ENCODE measurements at regions not wholly inside any gene's neighbourhood (a gene's known extent, or its start where the extent isn't known, plus 50 kb on each side); places are given as distances from the start of the nearest gene placed in this dataset.

DNA sequence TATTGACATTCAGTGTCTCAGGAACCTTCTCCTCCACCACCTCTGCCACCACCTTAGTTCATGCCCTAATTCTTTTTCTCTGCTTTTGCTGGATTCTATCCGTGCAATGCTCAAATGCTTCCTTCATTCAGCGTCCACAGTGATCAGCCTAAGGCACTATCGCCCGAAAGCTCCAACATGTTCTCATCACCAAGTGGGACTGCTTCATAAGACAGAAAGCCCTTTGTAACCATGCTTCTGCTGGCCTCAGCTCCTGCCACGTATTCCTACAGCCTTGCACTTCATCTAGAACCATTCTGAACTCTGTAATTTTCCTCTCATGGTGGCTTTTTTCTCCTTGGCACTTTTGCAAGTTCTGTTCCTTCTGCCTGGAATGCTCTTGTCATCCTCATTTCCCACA, 222.9 kb downstream of the HNMT start:
- TF ChIP-seq, protein P1, sequence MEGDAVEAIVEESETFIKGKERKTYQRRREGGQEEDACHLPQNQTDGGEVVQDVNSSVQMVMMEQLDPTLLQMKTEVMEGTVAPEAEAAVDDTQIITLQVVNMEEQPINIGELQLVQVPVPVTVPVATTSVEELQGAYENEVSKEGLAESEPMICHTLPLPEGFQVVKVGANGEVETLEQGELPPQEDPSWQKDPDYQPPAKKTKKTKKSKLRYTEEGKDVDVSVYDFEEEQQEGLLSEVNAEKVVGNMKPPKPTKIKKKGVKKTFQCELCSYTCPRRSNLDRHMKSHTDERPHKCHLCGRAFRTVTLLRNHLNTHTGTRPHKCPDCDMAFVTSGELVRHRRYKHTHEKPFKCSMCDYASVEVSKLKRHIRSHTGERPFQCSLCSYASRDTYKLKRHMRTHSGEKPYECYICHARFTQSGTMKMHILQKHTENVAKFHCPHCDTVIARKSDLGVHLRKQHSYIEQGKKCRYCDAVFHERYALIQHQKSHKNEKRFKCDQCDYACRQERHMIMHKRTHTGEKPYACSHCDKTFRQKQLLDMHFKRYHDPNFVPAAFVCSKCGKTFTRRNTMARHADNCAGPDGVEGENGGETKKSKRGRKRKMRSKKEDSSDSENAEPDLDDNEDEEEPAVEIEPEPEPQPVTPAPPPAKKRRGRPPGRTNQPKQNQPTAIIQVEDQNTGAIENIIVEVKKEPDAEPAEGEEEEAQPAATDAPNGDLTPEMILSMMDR (IDR thresholded peaks at IDR 0.05; ENCODE audit: borderline replicate concordance, extremely low read depth, low read length, poor library complexity, severe bottlenecking) = no peak
- TF ChIP-seq EZH2 (IDR thresholded peaks at IDR 0.05; ENCODE audit: borderline replicate concordance, low read depth, low read length, severe bottlenecking) = no peak
